A673 (cell line): ENCODE measurements at regions not wholly inside any gene's neighbourhood (a gene's known extent, or its start where the extent isn't known, plus 50 kb on each side); places are given as distances from the start of the nearest gene placed in this dataset.

Experiments used
- BruUV-seq: library from RNA; stranded (reverse); fragments of 400-500 nt; replicated peaks from 2 replicates; lab custom pipeline; 2021; lab: Mats Ljungman, UMichigan
- CTCF ChIA-PET: fragments of 300-600 bp; sonication (Branson Sonifier 250); formaldehyde crosslinking; loops from one replicate; lab custom pipeline; 2022; ENCODE audit warnings: antibody characterized with exemption; lab: Charles Lee
- POLR2A ChIA-PET: fragments of 300-600 bp; sonication (Branson Sonifier 250); formaldehyde crosslinking; loops from one replicate; lab custom pipeline; 2022; ENCODE audit warnings: antibody characterized with exemption; ENCODE audit not compliant: low non-redundant PET; lab: Charles Lee
- DNase-seq: peaks from one replicate; pipeline ENCODE4 v3.0.0-alpha.2; 2015; ENCODE audit warnings: low spot score
- H3K27ac ChIP-seq: fragments of 200-600 bp; sonication (generic); 2 replicates; pipeline ENCODE4 v1.5.1; 2016; ENCODE audit warnings: mixed run types, low read depth, mild to moderate bottlenecking, mixed read lengths, antibody characterized with exemption, low read length; ENCODE audit not compliant: poor library complexity, severe bottlenecking
- H3K27me3 ChIP-seq: fragments of 200-600 bp; sonication (generic); replicated peaks from 2 replicates; pipeline ENCODE4 v1.6.1; 2017; ENCODE audit warnings: mixed run types, low read depth, mild to moderate bottlenecking, mixed read lengths, antibody characterized with exemption, low read length; ENCODE audit not compliant: insufficient read depth, poor library complexity
- H3K36me3 ChIP-seq: fragments of 200-600 bp; sonication (generic); 2 replicates; pipeline ENCODE4 v1.6.1; 2016; ENCODE audit warnings: mixed run types, mild to moderate bottlenecking, mixed read lengths, antibody characterized with exemption, low read length; ENCODE audit not compliant: insufficient read depth, poor library complexity, severe bottlenecking
- H3K4me1 ChIP-seq: fragments of 200-600 bp; sonication (generic); 2 replicates; pipeline ENCODE4 v1.6.1; 2017; ENCODE audit warnings: mixed run types, mild to moderate bottlenecking, mixed read lengths, antibody characterized with exemption, low read length; ENCODE audit not compliant: insufficient read depth, poor library complexity, severe bottlenecking
- H3K4me3 ChIP-seq: fragments of 200-600 bp; sonication (generic); 2 replicates; pipeline ENCODE4 v1.5.1; 2016; ENCODE audit warnings: low read depth, mixed run types, mild to moderate bottlenecking, mixed read lengths, low read length; ENCODE audit not compliant: poor library complexity, severe bottlenecking
- H3K9me3 ChIP-seq: fragments of 200-600 bp; sonication (generic); 2 replicates; pipeline ENCODE4 v1.6.1; 2016; ENCODE audit warnings: mixed run types, low read depth, mild to moderate bottlenecking, mixed read lengths, antibody characterized with exemption, low read length; ENCODE audit not compliant: poor library complexity, severe bottlenecking
- CTCF ChIP-seq: fragments of 300-800, 200-600 bp; sonication (generic); conservative IDR thresholded peaks from 2 replicates; pipeline ENCODE4 v1.5.1; 2017; ENCODE audit warnings: low read depth, mild to moderate bottlenecking, antibody characterized with exemption, low read length, moderate library complexity, mixed read lengths
- EZH2 ChIP-seq: fragments of 200-600 bp; sonication (generic); IDR thresholded peaks from 2 replicates; pipeline ENCODE4 v1.6.1; 2017; ENCODE audit warnings: borderline replicate concordance, low read depth, mild to moderate bottlenecking, mixed read lengths, antibody characterized with exemption, low read length; ENCODE audit not compliant: poor library complexity, severe bottlenecking
- intact Hi-C: fragments of 100-400 bp; cut with micrococcal nuclease; formaldehyde crosslinking; loops from one replicate; pipeline ENCODE4 v1.10.0; 2022; ENCODE audit not compliant: unreplicated experiment

GRCh38 chr22:49594078-49594477, 233.6 kb downstream of the BRD1 start:
- no peaks in the 10 kb centered on the region for H3K27me3 ChIP-seq
- DNase-seq: no peak
- POLR2A ChIA-PET: no interaction called here
- CTCF ChIA-PET: no interaction called here
- no peak overlapping the region for H3K27ac ChIP-seq
- BruUV-seq: no TSS peak
- intact Hi-C loops: no loop called here
- no peaks in the 10 kb centered on the region for H3K36me3 ChIP-seq
- TF ChIP-seq CTCF: no peak
- TF ChIP-seq EZH2: no peak
- no peak overlapping the region for H3K4me3 ChIP-seq
- H3K4me1 ChIP-seq: no peaks in the 10 kb centered on the region
- H3K9me3 ChIP-seq: no peaks in the 10 kb centered on the region

- Histone ChIP-seq H3K27me3 (no peaks in the 10 kb centered on the region), H3K27ac (no peak overlapping the region), H3K36me3 (no peaks in the 10 kb centered on the region), H3K4me3 (no peak overlapping the region), H3K4me1 (no peaks in the 10 kb centered on the region), H3K9me3 (no peaks in the 10 kb centered on the region)
- no peak for TF ChIP-seq EZH2
- DNase-seq: no peak
- no TSS peak for BruUV-seq
- CTCF ChIA-PET: no interaction called here
- POLR2A ChIA-PET: no interaction called here
- intact Hi-C loops: no loop called here
Measured at GRCh38 chr22:49593509-49593908, 234.2 kb downstream of the BRD1 start.

GRCh38 chr22:49592780-49593501, 234.7 kb downstream of the BRD1 start:
- TF ChIP-seq CTCF (no peak), EZH2 (no peak)
- POLR2A ChIA-PET: no interaction called here

More at GRCh38 chr22:49592780-49593501, 234.7 kb downstream of the BRD1 start:
- H3K27ac ChIP-seq: no peak overlapping the region
- H3K9me3 ChIP-seq: no peaks in the 10 kb centered on the region
- no peaks in the 10 kb centered on the region for H3K27me3 ChIP-seq
- CTCF ChIA-PET: no interaction called here
- H3K36me3 ChIP-seq: no peaks in the 10 kb centered on the region
- no peak for DNase-seq
- intact Hi-C loops: no loop called here
- BruUV-seq: no TSS peak
- no peaks in the 10 kb centered on the region for H3K4me1 ChIP-seq
- no peak overlapping the region for H3K4me3 ChIP-seq
